Astrocyte (in vitro differentiated cells and primary cell): ENCODE measurements at regions not wholly inside any gene's neighbourhood (a gene's known extent, or its start where the extent isn't known, plus 50 kb on each side); places are given as distances from the start of the nearest gene placed in this dataset.
A peak's percentile ranks its signal among the peaks of the same experiment; 100 is the strongest.

Experiments used
- DNase-seq: peaks from one replicate; pipeline ENCODE4 v3.0.0-alpha.2; 2010; ENCODE audit warnings: low read depth
- FAIRE-seq: peaks from 2 replicates; lab custom pipeline; 2011; peaks lifted over from hg19 to GRCh38; lab: Jason Lieb, UNC
- H2AFZ ChIP-seq: 2 replicates; pipeline ENCODE4 v1.6.0; 2012; ENCODE audit warnings: low read depth, low read length, inconsistent platforms
- H3K27ac ChIP-seq: 2 replicates; pipeline ENCODE4 v1.5.1; 2011; ENCODE audit warnings: low read depth, low read length, inconsistent platforms
- H3K27me3 ChIP-seq: 2 replicates; pipeline ENCODE4 v1.6.0; 2011; ENCODE audit warnings: low read length, inconsistent platforms; ENCODE audit not compliant: insufficient read depth
- H3K36me3 ChIP-seq: 2 replicates; pipeline ENCODE4 v1.5.1; 2011; ENCODE audit warnings: low read length, inconsistent platforms; ENCODE audit not compliant: insufficient read depth
- H3K4me1 ChIP-seq: 2 replicates; pipeline ENCODE4 v1.5.1; 2011; ENCODE audit warnings: low read length, inconsistent platforms; ENCODE audit not compliant: insufficient read depth
- H3K4me2 ChIP-seq: 2 replicates; pipeline ENCODE4 v1.6.0; 2012; ENCODE audit warnings: low read length, inconsistent platforms
- H3K4me3 ChIP-seq: 2 replicates; pipeline ENCODE4 v1.5.1; 2011; ENCODE audit warnings: low read depth, mild to moderate bottlenecking, low read length, inconsistent platforms; ENCODE audit not compliant: insufficient read depth
- H3K79me2 ChIP-seq: 2 replicates; pipeline ENCODE4 v1.6.0; 2012; ENCODE audit warnings: mild to moderate bottlenecking, low read length, inconsistent platforms; ENCODE audit not compliant: insufficient read depth
- H3K9ac ChIP-seq: 2 replicates; pipeline ENCODE4 v1.6.0; 2012; ENCODE audit warnings: mild to moderate bottlenecking, low read length, inconsistent platforms
- H3K9me3 ChIP-seq: 2 replicates; pipeline ENCODE4 v1.5.1; 2012; ENCODE audit warnings: low read depth, mild to moderate bottlenecking, low read length, inconsistent platforms; ENCODE audit not compliant: insufficient read depth
- H4K20me1 ChIP-seq: 2 replicates; pipeline ENCODE4 v1.6.0; 2012; ENCODE audit warnings: low read length, inconsistent platforms; ENCODE audit not compliant: insufficient read depth
- H3K27ac Mint-ChIP-seq: one replicate; pipeline ENCODE4 v1.8.0; 2021; ENCODE audit warnings: mild to moderate bottlenecking, mixed read lengths; ENCODE audit not compliant: unreplicated experiment
- H3K27me3 Mint-ChIP-seq: one replicate; pipeline ENCODE4 v1.8.0; 2021; ENCODE audit warnings: low read depth, mixed read lengths; ENCODE audit not compliant: unreplicated experiment
- H3K36me3 Mint-ChIP-seq: one replicate; pipeline ENCODE4 v1.8.0; 2021; ENCODE audit warnings: low read depth, mixed read lengths; ENCODE audit not compliant: unreplicated experiment
- H3K4me1 Mint-ChIP-seq: one replicate; pipeline ENCODE4 v1.8.0; 2021; ENCODE audit warnings: low read depth, mixed read lengths; ENCODE audit not compliant: unreplicated experiment
- H3K4me3 Mint-ChIP-seq: one replicate; pipeline ENCODE4 v1.8.0; 2021; ENCODE audit warnings: mild to moderate bottlenecking, moderate library complexity, mixed read lengths; ENCODE audit not compliant: unreplicated experiment
- H3K9me3 Mint-ChIP-seq: one replicate; pipeline ENCODE4 v1.8.0; 2021; ENCODE audit warnings: mild to moderate bottlenecking, mixed read lengths; ENCODE audit not compliant: unreplicated experiment
- EZH2 ChIP-seq: IDR thresholded peaks from 2 replicates; pipeline ENCODE4 v1.6.1; 2012; ENCODE audit warnings: mild to moderate bottlenecking, low read length, inconsistent platforms; ENCODE audit not compliant: insufficient read depth
- TF ChIP-seq, protein P1 (sequence below): IDR thresholded peaks from 2 replicates; pipeline ENCODE4 v1.5.1; 2011; ENCODE audit warnings: low read depth, mild to moderate bottlenecking, inconsistent platforms, low read length, moderate library complexity; ENCODE audit not compliant: insufficient read depth

DNA sequence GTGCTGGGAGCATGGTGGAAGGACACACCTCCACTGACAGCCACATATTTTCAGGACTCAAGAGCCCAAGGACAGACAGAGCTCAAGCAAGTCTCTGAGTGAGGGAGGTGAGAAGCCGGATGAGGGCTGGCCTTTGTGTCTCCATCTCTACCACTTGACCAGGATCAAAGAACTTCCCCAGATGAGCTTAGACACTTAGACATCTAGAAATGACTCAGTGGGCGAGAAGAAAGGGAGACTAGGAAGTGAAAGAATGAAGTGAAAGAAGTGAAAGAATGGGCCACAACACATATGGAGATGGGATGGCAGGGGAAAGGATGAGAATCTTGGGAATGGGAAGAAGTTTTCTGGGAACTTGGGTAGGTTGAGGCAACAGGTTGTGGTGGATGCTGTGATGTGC, 274.9 kb upstream of the CCL2 start:
- TF ChIP-seq, protein P1, sequence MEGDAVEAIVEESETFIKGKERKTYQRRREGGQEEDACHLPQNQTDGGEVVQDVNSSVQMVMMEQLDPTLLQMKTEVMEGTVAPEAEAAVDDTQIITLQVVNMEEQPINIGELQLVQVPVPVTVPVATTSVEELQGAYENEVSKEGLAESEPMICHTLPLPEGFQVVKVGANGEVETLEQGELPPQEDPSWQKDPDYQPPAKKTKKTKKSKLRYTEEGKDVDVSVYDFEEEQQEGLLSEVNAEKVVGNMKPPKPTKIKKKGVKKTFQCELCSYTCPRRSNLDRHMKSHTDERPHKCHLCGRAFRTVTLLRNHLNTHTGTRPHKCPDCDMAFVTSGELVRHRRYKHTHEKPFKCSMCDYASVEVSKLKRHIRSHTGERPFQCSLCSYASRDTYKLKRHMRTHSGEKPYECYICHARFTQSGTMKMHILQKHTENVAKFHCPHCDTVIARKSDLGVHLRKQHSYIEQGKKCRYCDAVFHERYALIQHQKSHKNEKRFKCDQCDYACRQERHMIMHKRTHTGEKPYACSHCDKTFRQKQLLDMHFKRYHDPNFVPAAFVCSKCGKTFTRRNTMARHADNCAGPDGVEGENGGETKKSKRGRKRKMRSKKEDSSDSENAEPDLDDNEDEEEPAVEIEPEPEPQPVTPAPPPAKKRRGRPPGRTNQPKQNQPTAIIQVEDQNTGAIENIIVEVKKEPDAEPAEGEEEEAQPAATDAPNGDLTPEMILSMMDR, result no peak
- no peak for TF ChIP-seq EZH2
- no peak for FAIRE-seq
- H3K9ac ChIP-seq, result no peak overlapping the region

GRCh38 chr17:33981711-33982601, 273.1 kb upstream of the CCL2 start:
- H3K4me1 ChIP-seq, result no peaks in the 10 kb centered on the region
- peaks cover 20% of the 10 kb centered on the region for H3K4me1 Mint-ChIP-seq
- no peak overlapping the region for H2AFZ ChIP-seq
- H3K27ac ChIP-seq, result no peak overlapping the region
- no peak overlapping the region for H3K4me2 ChIP-seq
- H4K20me1 ChIP-seq, result no peaks in the 10 kb centered on the region
- no peak for FAIRE-seq
- H3K79me2 ChIP-seq, result no peaks in the 10 kb centered on the region
- no peaks in the 10 kb centered on the region for H3K36me3 Mint-ChIP-seq
- TF ChIP-seq EZH2, result no peak
- TF ChIP-seq, protein P1, result no peak
- no peak overlapping the region for H3K27ac Mint-ChIP-seq
- H3K36me3 ChIP-seq, result no peaks in the 10 kb centered on the region
- no peak for DNase-seq
- no peaks in the 10 kb centered on the region for H3K9me3 ChIP-seq
- H3K27me3 Mint-ChIP-seq, result peaks cover 11% of the 10 kb centered on the region
- H3K9ac ChIP-seq, result no peak overlapping the region
- H3K9me3 Mint-ChIP-seq, result no peaks in the 10 kb centered on the region
- no peak overlapping the region for H3K4me3 Mint-ChIP-seq
- H3K4me3 ChIP-seq, result no peak overlapping the region
- no peaks in the 10 kb centered on the region for H3K27me3 ChIP-seq

More for the DNA sequence above, 274.9 kb upstream of the CCL2 start:
- peak overlapping the region; percentile 82 for H3K27ac Mint-ChIP-seq
- Histone ChIP-seq H3K9me3 (no peaks in the 10 kb centered on the region), H3K4me3 (no peak overlapping the region), H3K4me1 (no peaks in the 10 kb centered on the region), H4K20me1 (no peaks in the 10 kb centered on the region), H3K36me3 (no peaks in the 10 kb centered on the region), H3K27me3 (no peaks in the 10 kb centered on the region), H3K4me2 (no peak overlapping the region), H2AFZ (no peak overlapping the region), H3K27ac (no peak overlapping the region), H3K79me2 (no peaks in the 10 kb centered on the region)
- no peak overlapping the region for H3K4me3 Mint-ChIP-seq
- H3K4me1 Mint-ChIP-seq, result peaks cover 31% of the 10 kb centered on the region
- peaks cover 2% of the 10 kb centered on the region for H3K9me3 Mint-ChIP-seq
- peaks cover 7% of the 10 kb centered on the region for H3K27me3 Mint-ChIP-seq
- DNase-seq, result no peak
- peaks cover 3% of the 10 kb centered on the region for H3K36me3 Mint-ChIP-seq

- no peak for FAIRE-seq
- Histone ChIP-seq H3K4me1 (no peaks in the 10 kb centered on the region), H3K36me3 (no peaks in the 10 kb centered on the region), H3K4me3 (no peak overlapping the region), H3K9me3 (no peaks in the 10 kb centered on the region), H3K27ac (no peak overlapping the region), H3K27me3 (no peaks in the 10 kb centered on the region), H3K9ac (no peak overlapping the region), H3K79me2 (no peaks in the 10 kb centered on the region), H2AFZ (no peak overlapping the region), H3K4me2 (no peak overlapping the region), H4K20me1 (no peaks in the 10 kb centered on the region)
- H3K27me3 Mint-ChIP-seq, result peaks cover 11% of the 10 kb centered on the region
- H3K36me3 Mint-ChIP-seq, result no peaks in the 10 kb centered on the region
- H3K27ac Mint-ChIP-seq, result no peak overlapping the region
- no peaks in the 10 kb centered on the region for H3K9me3 Mint-ChIP-seq
- H3K4me1 Mint-ChIP-seq, result peaks cover 15% of the 10 kb centered on the region
- no peak overlapping the region for H3K4me3 Mint-ChIP-seq
- DNase-seq, result no peak
- TF ChIP-seq EZH2, result no peak
- TF ChIP-seq, protein P1, result no peak
Observed at GRCh38 chr17:33982909-33983308, 272.2 kb upstream of the CCL2 start.
